Activated CD4-positive, alpha-beta memory T cell treated with anti-CD3 and anti-CD28 coated beads for 36 hours (primary cell): ENCODE measurements at regions not wholly inside any gene's neighbourhood (a gene's known extent, or its start where the extent isn't known, plus 50 kb on each side); places are given as distances from the start of the nearest gene placed in this dataset.
"Not testable (repeated sequence)": the region's sequence is repeated elsewhere in the genome, so short reads cannot be mapped to it uniquely, and the experiment has no call there.

Source experiments
- CTCF ChIA-PET: fragments of 350-600 bp; sonication (Branson Sonifier 250); formaldehyde crosslinking; loops from one replicate; lab custom pipeline; 2021; ENCODE audit warnings: antibody characterized with exemption, inconsistent platforms; lab: Charles Lee
- POLR2A ChIA-PET: fragments of 350-600 bp; sonication (Branson Sonifier 250); formaldehyde crosslinking; loops from one replicate; lab custom pipeline; 2021; ENCODE audit warnings: antibody characterized with exemption; lab: Charles Lee
- DNase-seq: peaks from one replicate; pipeline ENCODE4 v3.0.0-alpha.2; 2020
- H3K27ac Mint-ChIP-seq: one replicate; pipeline ENCODE4 v1.8.0; 2021; ENCODE audit warnings: mixed read lengths
- H3K27me3 Mint-ChIP-seq: one replicate; pipeline ENCODE4 v1.8.0; 2021; ENCODE audit warnings: mixed read lengths
- H3K36me3 Mint-ChIP-seq: one replicate; pipeline ENCODE4 v1.8.0; 2021; ENCODE audit warnings: mixed read lengths
- H3K4me1 Mint-ChIP-seq: one replicate; pipeline ENCODE4 v1.8.0; 2021; ENCODE audit warnings: low read depth, mixed read lengths
- H3K4me3 Mint-ChIP-seq: one replicate; pipeline ENCODE4 v1.8.0; 2021; ENCODE audit warnings: mild to moderate bottlenecking, mixed read lengths
- H3K9me3 Mint-ChIP-seq: one replicate; pipeline ENCODE4 v1.8.0; 2021; ENCODE audit warnings: mixed read lengths
- intact Hi-C: fragments of 100-400 bp; cut with micrococcal nuclease; formaldehyde crosslinking; loops from one replicate; pipeline ENCODE4 v1.15.1; 2023

- H3K27ac Mint-ChIP-seq: no peak overlapping the region
- ChIA-PET POLR2A (no interaction called here), CTCF (no interaction called here)
- intact Hi-C loops: no loop called here
- H3K9me3 Mint-ChIP-seq: peaks cover 6% of the 10 kb centered on the region
- no peaks in the 10 kb centered on the region for H3K27me3 Mint-ChIP-seq
- H3K4me1 Mint-ChIP-seq: no peaks in the 10 kb centered on the region
- H3K36me3 Mint-ChIP-seq: no peaks in the 10 kb centered on the region
- no peak overlapping the region for H3K4me3 Mint-ChIP-seq
- no peak for DNase-seq
Observed at GRCh38 chrX:139049465-139049864, 337.9 kb upstream of the FGF13 start.

- Mint-ChIP-seq H3K36me3 (no peaks in the 10 kb centered on the region), H3K27ac (no peak overlapping the region), H3K9me3 (peaks cover 6% of the 10 kb centered on the region), H3K27me3 (no peaks in the 10 kb centered on the region), H3K4me3 (no peak overlapping the region), H3K4me1 (no peaks in the 10 kb centered on the region)
- CTCF ChIA-PET: no interaction called here
- DNase-seq: no peak
- POLR2A ChIA-PET: no interaction called here
- intact Hi-C loops: no loop called here
Observed at GRCh38 chrX:139044680-139045079, 333.2 kb upstream of the FGF13 start.

GRCh38 chrX:139039041-139039440 is 327.5 kb upstream of the FGF13 start:
- Mint-ChIP-seq H3K27me3 (no peaks in the 10 kb centered on the region), H3K36me3 (no peaks in the 10 kb centered on the region), H3K4me1 (no peaks in the 10 kb centered on the region), H3K4me3 (no peak overlapping the region), H3K9me3 (no peaks in the 10 kb centered on the region), H3K27ac (no peak overlapping the region)
- no peak for DNase-seq
- intact Hi-C loops: no loop called here
- ChIA-PET POLR2A (no interaction called here), CTCF (no interaction called here)

- no peaks in the 10 kb centered on the region for H3K36me3 Mint-ChIP-seq
- DNase-seq: no peak
- no peaks in the 10 kb centered on the region for H3K9me3 Mint-ChIP-seq
- no peaks in the 10 kb centered on the region for H3K27me3 Mint-ChIP-seq
- H3K27ac Mint-ChIP-seq: no peak overlapping the region
- CTCF ChIA-PET: no interaction called here
- POLR2A ChIA-PET: no interaction called here
- H3K4me1 Mint-ChIP-seq: no peaks in the 10 kb centered on the region
- intact Hi-C loops: no loop called here
- H3K4me3 Mint-ChIP-seq: no peak overlapping the region
Observed at GRCh38 chrX:139026811-139027210, 315.3 kb upstream of the FGF13 start.

GRCh38 chrX:139026406-139026805 is 314.9 kb upstream of the FGF13 start:
- H3K4me3 Mint-ChIP-seq: no peak overlapping the region
- H3K27me3 Mint-ChIP-seq: no peaks in the 10 kb centered on the region
- intact Hi-C loops: no loop called here
- CTCF ChIA-PET: no interaction called here
- no peaks in the 10 kb centered on the region for H3K4me1 Mint-ChIP-seq
- POLR2A ChIA-PET: no interaction called here
- H3K9me3 Mint-ChIP-seq: no peaks in the 10 kb centered on the region
- DNase-seq: no peak
- no peak overlapping the region for H3K27ac Mint-ChIP-seq
- H3K36me3 Mint-ChIP-seq: no peaks in the 10 kb centered on the region

- intact Hi-C loops: no loop called here
- Mint-ChIP-seq H3K4me3 (no peak overlapping the region), H3K4me1 (no peaks in the 10 kb centered on the region), H3K27ac (no peak overlapping the region), H3K27me3 (no peaks in the 10 kb centered on the region), H3K9me3 (no peaks in the 10 kb centered on the region), H3K36me3 (no peaks in the 10 kb centered on the region)
- POLR2A ChIA-PET: no interaction called here
- CTCF ChIA-PET: no interaction called here
- DNase-seq: no peak
Observed at GRCh38 chrX:139025816-139026215, 314.3 kb upstream of the FGF13 start.

- no peaks in the 10 kb centered on the region for H3K27me3 Mint-ChIP-seq
- DNase-seq: no peak
- no peaks in the 10 kb centered on the region for H3K9me3 Mint-ChIP-seq
- no peaks in the 10 kb centered on the region for H3K36me3 Mint-ChIP-seq
- H3K4me1 Mint-ChIP-seq: no peaks in the 10 kb centered on the region
- ChIA-PET POLR2A (no interaction called here), CTCF (no interaction called here)
- H3K4me3 Mint-ChIP-seq: no peak overlapping the region
- no peak overlapping the region for H3K27ac Mint-ChIP-seq
- intact Hi-C loops: no loop called here
Observed at GRCh38 chrX:139023531-139023930, 312.0 kb upstream of the FGF13 start.

GRCh38 chrX:139020801-139021200 is 309.3 kb upstream of the FGF13 start:
- H3K27ac Mint-ChIP-seq: no peak overlapping the region
- H3K4me3 Mint-ChIP-seq: no peak overlapping the region
- H3K4me1 Mint-ChIP-seq: no peaks in the 10 kb centered on the region
- DNase-seq: no peak
- no peaks in the 10 kb centered on the region for H3K36me3 Mint-ChIP-seq
- POLR2A ChIA-PET: no interaction called here
- CTCF ChIA-PET: no interaction called here
- peaks cover 2% of the 10 kb centered on the region for H3K9me3 Mint-ChIP-seq
- H3K27me3 Mint-ChIP-seq: no peaks in the 10 kb centered on the region
- intact Hi-C loops: no loop called here

- intact Hi-C loops: no loop called here
- ChIA-PET CTCF (no interaction called here), POLR2A (no interaction called here)
- H3K27me3 Mint-ChIP-seq: no peaks in the 10 kb centered on the region
- H3K4me3 Mint-ChIP-seq: no peak overlapping the region
- no peaks in the 10 kb centered on the region for H3K36me3 Mint-ChIP-seq
- no peaks in the 10 kb centered on the region for H3K4me1 Mint-ChIP-seq
- H3K9me3 Mint-ChIP-seq: peaks cover 8% of the 10 kb centered on the region
- DNase-seq: no peak
- H3K27ac Mint-ChIP-seq: no peak overlapping the region
Observed at GRCh38 chrX:139018436-139018835, 306.9 kb upstream of the FGF13 start.

- no peak for DNase-seq
- intact Hi-C loops: no loop called here
- Mint-ChIP-seq H3K4me3 (no peak overlapping the region), H3K4me1 (no peaks in the 10 kb centered on the region), H3K27ac (no peak overlapping the region), H3K9me3 (peaks cover 12% of the 10 kb centered on the region), H3K36me3 (no peaks in the 10 kb centered on the region), H3K27me3 (no peaks in the 10 kb centered on the region)
- POLR2A ChIA-PET: no interaction called here
- CTCF ChIA-PET: no interaction called here
Observed at GRCh38 chrX:139015627-139016026, 304.1 kb upstream of the FGF13 start.

- H3K4me3 Mint-ChIP-seq: no peak overlapping the region
- no peak for DNase-seq
- peaks cover 4% of the 10 kb centered on the region for H3K9me3 Mint-ChIP-seq
- ChIA-PET POLR2A (no interaction called here), CTCF (no interaction called here)
- H3K4me1 Mint-ChIP-seq: no peaks in the 10 kb centered on the region
- intact Hi-C loops: no loop called here
- H3K36me3 Mint-ChIP-seq: no peaks in the 10 kb centered on the region
- no peak overlapping the region for H3K27ac Mint-ChIP-seq
- H3K27me3 Mint-ChIP-seq: no peaks in the 10 kb centered on the region
Observed at GRCh38 chrX:139008185-139008584, 296.7 kb upstream of the FGF13 start.

- H3K36me3 Mint-ChIP-seq, POLR2A ChIA-PET, intact Hi-C loops, H3K27me3 Mint-ChIP-seq, H3K4me1 Mint-ChIP-seq, H3K27ac Mint-ChIP-seq, H3K4me3 Mint-ChIP-seq, DNase-seq, CTCF ChIA-PET, H3K9me3 Mint-ChIP-seq: not testable (repeated sequence)
Observed at GRCh38 chrX:139003856-139004527, 292.5 kb upstream of the FGF13 start.

- H3K27ac Mint-ChIP-seq: no peak overlapping the region
- intact Hi-C loops: no loop called here
- ChIA-PET POLR2A (no interaction called here), CTCF (no interaction called here)
- DNase-seq: no peak
- H3K4me3 Mint-ChIP-seq: no peak overlapping the region
- no peaks in the 10 kb centered on the region for H3K4me1 Mint-ChIP-seq
- no peaks in the 10 kb centered on the region for H3K27me3 Mint-ChIP-seq
- no peaks in the 10 kb centered on the region for H3K9me3 Mint-ChIP-seq
- no peaks in the 10 kb centered on the region for H3K36me3 Mint-ChIP-seq
Observed at GRCh38 chrX:139002319-139002718, 290.8 kb upstream of the FGF13 start.
